HG02885 (cell line): ENCODE measurements at regions not wholly inside any gene's neighbourhood (a gene's known extent, or its start where the extent isn't known, plus 50 kb on each side); places are given as distances from the start of the nearest gene placed in this dataset.
"Not testable (repeated sequence)": the region's sequence is repeated elsewhere in the genome, so short reads cannot be mapped to it uniquely, and the experiment has no call there.

Experiments
- ATAC-seq: cut with Tn5 transposase; IDR thresholded peaks from one replicate; pipeline ENCODE4 v1.9.1; 2021; ENCODE audit warnings: mild to moderate bottlenecking; ENCODE audit not compliant: unreplicated experiment, poor library complexity

- no peak for ATAC-seq
Measured at GRCh38 chr14:27320261-27320660, 722.4 kb upstream of the NOVA1 start.

GRCh38 chr14:27327095-27327494 is 729.3 kb upstream of the NOVA1 start:
- no peak for ATAC-seq

GRCh38 chr14:27338012-27338411 is 740.2 kb upstream of the NOVA1 start:
- ATAC-seq = no peak

GRCh38 chr14:27363036-27363435 is 765.2 kb upstream of the NOVA1 start:
- not testable (repeated sequence) for ATAC-seq

- no peak for ATAC-seq
Measured at GRCh38 chr14:27366596-27366995, 768.8 kb upstream of the NOVA1 start.

GRCh38 chr14:27367345-27367744 is 769.5 kb upstream of the NOVA1 start:
- ATAC-seq = no peak

GRCh38 chr14:27370074-27370473 is 772.2 kb upstream of the NOVA1 start:
- no peak for ATAC-seq

- ATAC-seq = no peak
Measured at GRCh38 chr14:27370775-27371174, 772.9 kb upstream of the NOVA1 start.

GRCh38 chr14:27371209-27371608 is 773.4 kb upstream of the NOVA1 start:
- no peak for ATAC-seq

GRCh38 chr14:27371868-27372267 is 774.0 kb upstream of the NOVA1 start:
- ATAC-seq = no peak

GRCh38 chr14:27372771-27373170 is 774.9 kb upstream of the NOVA1 start:
- no peak for ATAC-seq

- ATAC-seq = no peak
Measured at GRCh38 chr14:27384124-27384523, 786.3 kb upstream of the NOVA1 start.

GRCh38 chr14:27386391-27386790 is 788.6 kb upstream of the NOVA1 start:
- no peak for ATAC-seq

GRCh38 chr14:27387463-27387862 is 789.6 kb upstream of the NOVA1 start:
- ATAC-seq = no peak

GRCh38 chr14:27389402-27389801 is 791.6 kb upstream of the NOVA1 start:
- no peak for ATAC-seq

- no peak for ATAC-seq
Measured at GRCh38 chr14:27390155-27390554, 792.3 kb upstream of the NOVA1 start.

GRCh38 chr14:27391331-27391730 is 793.5 kb upstream of the NOVA1 start:
- ATAC-seq = no peak

- ATAC-seq = no peak
Measured at GRCh38 chr14:27392153-27392552, 794.3 kb upstream of the NOVA1 start.

- ATAC-seq = no peak
Measured at GRCh38 chr14:27409944-27410343, 812.1 kb upstream of the NOVA1 start.

- ATAC-seq = no peak
Measured at GRCh38 chr14:27410981-27411380, 813.1 kb upstream of the NOVA1 start.

GRCh38 chr14:27427796-27428195 is 830.0 kb upstream of the NOVA1 start:
- no peak for ATAC-seq

- ATAC-seq = no peak
Measured at GRCh38 chr14:27435923-27436670, 838.3 kb upstream of the NOVA1 start.
